A549 (cell line): ENCODE measurements at regions not wholly inside any gene's neighbourhood (a gene's known extent, or its start where the extent isn't known, plus 50 kb on each side); places are given as distances from the start of the nearest gene placed in this dataset.

ENCODE experiments used
- CBX2 ChIP-seq: fragments of 200-600 bp; sonication (generic); IDR thresholded peaks from 2 replicates; pipeline ENCODE4 v1.6.1; 2016; ENCODE audit warnings: low read depth, mild to moderate bottlenecking, borderline replicate concordance
- CEBPB ChIP-seq, 2 experiments: fragments of >200 bp in 1 of 2; sonication (Bioruptor Twin) in 1 of 2; formaldehyde crosslinking in 1 of 2; IDR thresholded peaks; 2 replicates each; pipeline ENCODE4 v1.6.1; 2012 to 2016
- ESRRA ChIP-seq: fragments of 150-350 bp; IDR thresholded peaks from 2 replicates; pipeline ENCODE4 v1.6.1; 2014; ENCODE audit warnings: mild to moderate bottlenecking, low read length, borderline replicate concordance
- FOSL2 ChIP-seq, 2 experiments: fragments of 450-650 bp in 1 of 2; fragments of >200 bp in 1 of 2; sonication (Bioruptor Twin) in 1 of 2; formaldehyde crosslinking; IDR thresholded peaks; 2 replicates each; pipeline versions ENCODE4 v1.5.0 to v1.6.1; 2016 to 2020; ENCODE audit warnings: mild to moderate bottlenecking in 1 of 2, moderate library complexity in 1 of 2
- MAZ ChIP-seq: fragments of 150-350 bp; IDR thresholded peaks from 2 replicates; pipeline ENCODE4 v1.6.1; 2014; ENCODE audit warnings: antibody characterized with exemption, low read depth, low read length, borderline replicate concordance
- MYC ChIP-seq: IDR thresholded peaks from 2 replicates; pipeline ENCODE4 v1.6.1; 2012; ENCODE audit warnings: mild to moderate bottlenecking, inconsistent platforms, low read length, improper control_type of control experiment, borderline replicate concordance
- POLR2A ChIP-seq: IDR thresholded peaks from 2 replicates; pipeline ENCODE4 v1.6.1; 2012; ENCODE audit warnings: mild to moderate bottlenecking, low read length
- REST ChIP-seq: fragments of 200-600 bp; sonication (generic); IDR thresholded peaks from 2 replicates; pipeline ENCODE4 v1.6.1; 2016; ENCODE audit warnings: antibody characterized with exemption, mild to moderate bottlenecking, moderate library complexity
- RNF2 ChIP-seq: fragments of 200-600 bp; sonication (generic); IDR thresholded peaks from 2 replicates; pipeline ENCODE4 v1.6.1; 2016; ENCODE audit warnings: low read depth, mild to moderate bottlenecking, antibody characterized with exemption, moderate library complexity, borderline replicate concordance
- TP53 ChIP-seq: fragments of 250-450 bp; sonication (Bioruptor Pico); IDR thresholded peaks from 2 replicates; pipeline ENCODE4 v1.5.0; 2021; ENCODE audit warnings: mild to moderate bottlenecking, moderate library complexity
- TF ChIP-seq, protein P1 (sequence below): fragments of >200 bp; sonication (Bioruptor Twin); formaldehyde crosslinking; IDR thresholded peaks from 3 replicates; pipeline ENCODE4 v1.5.1; 2016

DNA sequence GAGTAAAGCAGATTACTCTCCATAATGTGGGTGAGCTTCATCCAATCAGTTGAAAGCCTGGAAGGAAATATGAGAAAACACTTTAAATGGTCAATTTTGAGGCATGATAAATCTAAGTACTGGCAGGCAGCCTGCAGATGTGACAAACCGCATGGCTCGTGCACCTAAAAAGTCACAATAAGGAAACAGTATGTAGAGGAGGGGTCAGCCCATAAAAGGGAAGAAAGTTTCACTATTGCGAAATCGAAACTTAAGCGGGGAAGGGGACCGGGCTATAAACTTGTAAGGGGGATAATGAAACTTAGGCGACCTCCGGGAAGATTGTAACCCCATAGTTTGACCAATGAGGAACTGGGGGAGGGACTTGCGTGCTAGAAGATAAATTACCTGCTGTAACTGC is 109.8 kb downstream of the PLPPR4 start:
- no peak for TF ChIP-seq CBX2
- TF ChIP-seq TP53: no peak
- TF ChIP-seq, protein P1, sequence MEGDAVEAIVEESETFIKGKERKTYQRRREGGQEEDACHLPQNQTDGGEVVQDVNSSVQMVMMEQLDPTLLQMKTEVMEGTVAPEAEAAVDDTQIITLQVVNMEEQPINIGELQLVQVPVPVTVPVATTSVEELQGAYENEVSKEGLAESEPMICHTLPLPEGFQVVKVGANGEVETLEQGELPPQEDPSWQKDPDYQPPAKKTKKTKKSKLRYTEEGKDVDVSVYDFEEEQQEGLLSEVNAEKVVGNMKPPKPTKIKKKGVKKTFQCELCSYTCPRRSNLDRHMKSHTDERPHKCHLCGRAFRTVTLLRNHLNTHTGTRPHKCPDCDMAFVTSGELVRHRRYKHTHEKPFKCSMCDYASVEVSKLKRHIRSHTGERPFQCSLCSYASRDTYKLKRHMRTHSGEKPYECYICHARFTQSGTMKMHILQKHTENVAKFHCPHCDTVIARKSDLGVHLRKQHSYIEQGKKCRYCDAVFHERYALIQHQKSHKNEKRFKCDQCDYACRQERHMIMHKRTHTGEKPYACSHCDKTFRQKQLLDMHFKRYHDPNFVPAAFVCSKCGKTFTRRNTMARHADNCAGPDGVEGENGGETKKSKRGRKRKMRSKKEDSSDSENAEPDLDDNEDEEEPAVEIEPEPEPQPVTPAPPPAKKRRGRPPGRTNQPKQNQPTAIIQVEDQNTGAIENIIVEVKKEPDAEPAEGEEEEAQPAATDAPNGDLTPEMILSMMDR: no peak
- no peak for TF ChIP-seq MYC
- no peak for TF ChIP-seq REST
- TF ChIP-seq CEBPB (IDR thresholded peaks at IDR 0.05): peak in 1 of 2 experiments; percentile 24; a peak in 1 of 4 replicates
- no peak for TF ChIP-seq MAZ
- TF ChIP-seq FOSL2 (IDR thresholded peaks at IDR 0.05): no peak
- no peak for TF ChIP-seq FOSL2 (CRISPR knock-in tag; IDR thresholded peaks at IDR 0.05)
- TF ChIP-seq POLR2A: no peak
- TF ChIP-seq RNF2: no peak
- no peak for TF ChIP-seq ESRRA
